GM19043 (cell line): ENCODE measurements at regions not wholly inside any gene's neighbourhood (a gene's known extent, or its start where the extent isn't known, plus 50 kb on each side); places are given as distances from the start of the nearest gene placed in this dataset.
"Not testable (repeated sequence)": the region's sequence is repeated elsewhere in the genome, so short reads cannot be mapped to it uniquely, and the experiment has no call there.

Experiments
- ATAC-seq: cut with Tn5 transposase; IDR thresholded peaks from one replicate; pipeline ENCODE4 v1.9.1; 2021; ENCODE audit warnings: low read depth; ENCODE audit not compliant: unreplicated experiment

DNA sequence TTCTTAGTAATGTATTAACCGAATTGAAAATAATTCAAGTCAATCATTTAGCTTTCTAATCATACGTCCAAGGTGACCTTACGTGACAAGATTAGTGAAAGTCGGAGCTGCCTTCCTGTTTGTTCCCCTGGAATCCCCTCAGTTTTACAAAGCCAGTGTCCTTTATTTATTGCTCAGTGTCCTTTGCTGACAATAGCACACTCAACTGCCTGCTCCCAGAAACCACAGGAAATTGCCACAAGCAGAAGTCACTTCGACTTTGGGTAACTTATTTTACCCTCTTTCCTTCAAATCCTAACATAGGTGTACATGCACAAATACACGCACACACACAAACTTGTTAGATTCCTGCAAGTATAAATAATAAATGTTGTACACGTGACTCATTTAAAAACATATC lies 1167.7 kb upstream of the ADGRB3 start:
- no peak for ATAC-seq

DNA sequence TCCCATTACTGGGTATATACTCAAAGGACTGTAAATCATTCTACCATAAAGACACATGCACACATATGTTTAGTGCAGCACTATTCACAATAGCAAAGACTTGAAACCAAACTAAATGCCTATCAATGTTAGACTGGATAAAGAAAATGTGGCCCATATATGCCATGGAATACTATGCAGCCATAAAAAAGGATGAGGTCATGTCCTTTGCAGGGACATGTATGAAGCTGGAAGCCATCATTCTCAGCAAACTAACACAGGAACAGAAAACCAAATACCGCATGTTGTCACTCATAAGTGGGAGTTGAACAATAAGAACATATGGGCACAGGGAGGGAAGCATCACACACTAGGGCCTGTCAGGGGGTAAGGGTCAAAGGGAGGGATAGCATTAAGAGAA lies 1172.4 kb upstream of the ADGRB3 start:
- not testable (repeated sequence) for ATAC-seq

- no peak for ATAC-seq
Measured at GRCh38 chr6:67459556-67459955, 1175.5 kb upstream of the ADGRB3 start.

DNA sequence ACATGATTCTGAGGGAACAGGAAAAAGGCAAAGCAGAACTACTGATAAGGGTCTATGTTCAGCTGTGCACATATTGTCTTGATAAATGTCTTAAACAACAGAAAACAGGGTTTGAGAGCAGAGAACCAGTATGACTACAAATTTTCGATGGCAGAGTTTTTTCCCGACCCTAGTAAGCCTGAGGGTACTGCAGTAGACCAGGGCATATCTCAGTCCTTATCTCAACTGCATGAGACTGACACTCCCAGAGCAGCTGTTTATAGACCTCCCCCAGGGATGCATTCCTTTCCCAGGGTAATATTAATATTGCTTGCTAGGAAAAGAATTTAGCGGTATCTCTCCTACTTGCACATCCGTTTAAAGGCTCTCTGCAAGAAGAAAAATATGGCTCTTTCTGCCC lies 1176.8 kb upstream of the ADGRB3 start:
- ATAC-seq = no peak

- ATAC-seq = no peak
Measured at GRCh38 chr6:67451874-67452273, 1183.2 kb upstream of the ADGRB3 start.

DNA sequence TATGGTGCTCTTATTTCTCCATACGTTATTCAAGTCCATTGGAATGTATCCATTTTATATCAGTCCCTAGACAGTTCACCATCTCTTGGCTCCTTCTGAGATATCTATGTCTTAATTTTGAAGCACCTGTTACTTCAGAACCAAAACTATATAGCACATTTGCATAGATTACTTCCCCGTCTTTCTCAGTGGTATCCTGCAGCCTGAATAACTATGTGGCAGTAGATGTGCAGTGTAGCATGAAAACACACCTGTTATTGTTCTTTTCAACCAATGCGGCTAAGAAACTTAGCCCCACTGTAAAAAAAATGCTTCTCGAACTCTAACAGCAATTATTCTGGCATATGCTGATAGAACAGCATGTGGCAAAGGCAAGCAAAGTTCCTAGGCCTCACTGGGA lies 1184.4 kb upstream of the ADGRB3 start:
- no peak for ATAC-seq

GRCh38 chr6:67449602-67450001 lies 1185.5 kb upstream of the ADGRB3 start:
- ATAC-seq = no peak

- ATAC-seq = no peak
Measured at GRCh38 chr6:67433124-67433523, 1202.0 kb upstream of the ADGRB3 start.

- no peak for ATAC-seq
Measured at GRCh38 chr6:67431076-67431475, 1204.0 kb upstream of the ADGRB3 start.

DNA sequence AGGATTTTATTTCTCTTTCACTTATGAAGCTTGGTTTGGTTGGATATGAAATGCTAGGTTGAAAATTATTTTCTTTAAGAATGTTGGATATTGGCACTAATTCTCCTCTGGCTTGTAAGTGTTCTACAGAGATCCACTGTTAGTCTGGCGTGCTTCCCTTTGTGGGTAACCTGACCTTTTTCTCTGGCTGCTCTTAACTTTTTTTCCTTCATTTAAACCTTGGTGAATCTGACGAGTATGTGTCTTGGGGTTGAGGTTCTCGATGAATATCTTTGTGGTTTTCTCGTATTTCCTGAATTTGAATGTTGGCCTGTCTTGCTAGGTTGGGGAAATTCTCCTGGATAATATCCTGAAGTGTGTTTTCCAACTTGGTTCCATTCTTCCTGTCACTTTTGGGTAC lies 1208.4 kb upstream of the ADGRB3 start:
- not testable (repeated sequence) for ATAC-seq

- ATAC-seq = no peak
Measured at GRCh38 chr6:67412035-67412434, 1223.0 kb upstream of the ADGRB3 start.

DNA sequence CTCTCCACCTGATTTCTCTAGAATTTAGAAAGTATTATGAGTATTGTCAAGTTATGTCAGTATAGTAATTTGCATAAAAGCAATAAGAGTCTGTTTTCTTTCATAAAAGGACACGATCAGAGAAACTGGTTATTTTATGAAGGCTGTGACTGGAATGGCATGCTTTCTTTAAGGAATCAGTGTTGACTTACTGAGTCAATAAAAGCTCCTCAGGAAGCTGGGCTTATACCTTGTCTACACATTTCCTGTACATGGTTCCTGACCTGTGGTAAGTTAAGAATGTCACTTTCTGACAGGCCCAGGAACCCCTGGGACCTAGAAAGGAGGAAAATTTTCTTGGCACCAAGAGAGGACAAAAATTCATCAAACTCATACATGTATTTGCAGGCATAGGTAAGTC lies 1224.0 kb upstream of the ADGRB3 start:
- ATAC-seq = no peak

DNA sequence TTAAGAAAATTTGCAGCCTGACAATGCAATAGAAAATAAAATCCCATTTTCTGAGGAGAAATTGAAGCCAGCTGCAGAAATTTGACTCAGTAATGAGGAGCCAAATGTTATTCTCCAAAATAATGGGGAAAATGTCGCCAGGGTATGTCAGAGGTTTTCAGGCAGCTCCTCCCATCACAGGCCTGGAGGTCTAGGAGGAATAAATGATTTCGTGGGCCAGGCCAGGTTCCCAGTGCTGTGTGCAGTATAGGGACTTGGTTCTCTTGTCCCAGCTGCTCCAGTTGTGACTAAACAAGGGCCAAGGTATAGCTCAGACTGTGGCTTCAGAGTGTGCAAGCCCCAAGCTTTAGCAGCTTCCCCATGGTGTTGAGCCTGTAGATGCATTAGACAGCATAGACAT lies 1240.8 kb upstream of the ADGRB3 start:
- no peak for ATAC-seq

DNA sequence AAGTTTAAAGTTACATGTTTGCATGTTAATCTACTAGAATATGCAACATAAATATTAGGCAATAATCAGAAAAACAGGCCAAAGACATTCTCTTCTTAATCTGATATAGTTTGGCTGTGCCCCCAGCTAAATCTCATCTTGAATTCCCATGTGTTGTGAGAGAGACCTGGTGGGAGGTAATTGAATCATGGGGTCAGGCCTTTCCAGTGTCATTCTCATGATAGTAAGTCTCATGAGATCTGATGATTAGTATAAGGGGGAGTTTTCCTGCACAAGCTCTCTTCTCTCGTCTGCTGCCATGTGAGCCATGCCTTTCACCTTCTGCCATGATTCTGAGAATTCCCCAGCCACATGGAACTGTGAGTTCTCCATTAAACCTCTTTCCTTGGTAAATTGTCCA lies 1241.7 kb upstream of the ADGRB3 start:
- ATAC-seq = no peak

GRCh38 chr6:67391955-67392354 lies 1243.1 kb upstream of the ADGRB3 start:
- no peak for ATAC-seq

DNA sequence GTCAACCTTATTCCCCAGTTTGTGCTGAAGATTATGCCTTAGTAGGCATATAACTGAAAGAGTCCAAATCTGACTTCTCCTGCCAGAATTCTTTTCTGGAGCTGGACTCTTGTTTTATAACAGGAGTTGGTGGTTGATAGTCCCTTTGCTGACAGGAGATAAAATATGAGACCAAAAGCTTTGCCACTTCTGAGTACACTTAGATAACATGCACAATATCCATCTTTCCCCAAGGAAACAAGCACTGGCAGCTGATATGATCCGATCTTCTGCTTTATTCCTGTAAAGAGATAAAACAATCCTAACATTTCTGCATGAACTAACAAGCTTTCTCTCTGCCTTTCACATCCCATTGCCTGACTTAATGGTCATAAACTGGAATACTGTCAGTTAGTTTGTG lies 1265.4 kb upstream of the ADGRB3 start:
- no peak for ATAC-seq

DNA sequence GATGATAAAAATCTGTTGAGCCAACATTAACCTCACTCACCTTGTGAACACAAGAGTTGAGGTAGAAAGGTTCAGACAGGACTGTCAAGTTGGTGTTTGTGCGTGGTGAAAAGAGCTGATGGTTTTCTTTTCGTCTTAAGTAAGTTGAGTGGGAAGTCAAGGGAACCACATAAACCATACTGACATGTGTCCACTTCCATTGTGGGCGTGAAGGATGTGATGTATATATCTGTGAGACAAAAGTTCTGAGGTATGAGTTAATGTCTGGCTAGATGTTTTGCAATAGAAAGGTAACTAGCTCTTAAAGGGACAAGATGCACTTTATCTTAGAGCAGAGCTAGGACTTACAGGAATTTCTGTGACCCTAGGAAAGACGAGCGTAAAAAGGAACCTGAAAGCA lies 1272.1 kb upstream of the ADGRB3 start:
- ATAC-seq = no peak

- ATAC-seq = no peak
Measured at GRCh38 chr6:67361264-67361663, 1273.8 kb upstream of the ADGRB3 start.

DNA sequence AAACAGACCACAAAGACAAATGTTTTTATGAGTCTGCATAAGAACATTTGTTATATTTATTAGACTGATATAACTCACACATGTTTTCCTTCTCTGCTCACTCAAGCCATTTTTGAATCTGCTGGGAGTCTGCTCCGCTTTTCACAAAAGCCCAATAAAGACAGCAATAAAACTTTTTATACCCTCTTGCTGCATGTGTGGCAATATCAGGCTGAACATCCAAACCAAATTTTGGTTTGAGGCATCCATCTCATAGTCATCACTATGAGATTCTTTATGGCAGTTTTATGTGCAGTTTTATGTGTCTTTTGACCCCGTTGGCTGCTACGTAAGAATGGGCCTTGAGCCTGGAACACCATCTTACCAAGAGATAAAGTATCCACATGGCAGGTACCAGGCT lies 1276.8 kb upstream of the ADGRB3 start:
- ATAC-seq = no peak

DNA sequence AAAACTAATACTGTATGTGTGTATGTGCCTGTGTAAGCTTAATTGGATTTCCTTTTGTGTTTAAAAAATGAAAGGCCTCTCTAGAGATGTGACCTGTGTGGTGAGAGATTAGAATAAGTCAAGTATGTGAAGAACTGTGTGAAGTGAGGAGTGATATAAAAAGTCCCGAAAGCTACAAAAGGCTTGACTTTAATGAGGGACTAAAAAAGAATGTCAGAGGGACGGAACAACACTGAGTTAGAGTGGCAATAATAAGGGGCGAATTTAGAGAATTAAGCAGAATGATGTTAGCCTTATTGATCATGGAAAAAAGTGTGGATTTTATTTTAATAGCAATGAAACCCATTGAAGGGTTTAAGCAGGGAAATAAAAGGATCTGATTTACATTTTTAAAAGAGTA lies 1281.2 kb upstream of the ADGRB3 start:
- ATAC-seq = no peak

- no peak for ATAC-seq
Measured at GRCh38 chr6:67352717-67353116, 1282.4 kb upstream of the ADGRB3 start.

DNA sequence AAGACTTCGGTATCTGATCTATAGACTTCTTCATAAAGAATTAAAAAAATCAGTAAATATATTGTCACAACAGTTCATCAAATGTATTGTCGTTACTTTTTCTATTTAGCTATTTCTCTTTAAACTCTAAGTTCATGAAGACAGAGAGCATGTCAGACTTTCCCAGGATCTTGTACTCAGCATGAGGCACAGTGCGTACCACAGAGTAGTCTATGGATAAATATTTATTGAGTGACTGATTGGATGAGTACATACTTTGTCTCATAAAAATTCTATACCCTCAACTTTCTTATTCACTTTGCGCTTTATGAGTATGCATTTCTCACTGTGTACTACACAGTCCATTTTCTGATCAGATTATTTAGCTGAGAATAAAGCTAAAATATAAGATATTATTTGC lies 1284.4 kb upstream of the ADGRB3 start:
- ATAC-seq = no peak

DNA sequence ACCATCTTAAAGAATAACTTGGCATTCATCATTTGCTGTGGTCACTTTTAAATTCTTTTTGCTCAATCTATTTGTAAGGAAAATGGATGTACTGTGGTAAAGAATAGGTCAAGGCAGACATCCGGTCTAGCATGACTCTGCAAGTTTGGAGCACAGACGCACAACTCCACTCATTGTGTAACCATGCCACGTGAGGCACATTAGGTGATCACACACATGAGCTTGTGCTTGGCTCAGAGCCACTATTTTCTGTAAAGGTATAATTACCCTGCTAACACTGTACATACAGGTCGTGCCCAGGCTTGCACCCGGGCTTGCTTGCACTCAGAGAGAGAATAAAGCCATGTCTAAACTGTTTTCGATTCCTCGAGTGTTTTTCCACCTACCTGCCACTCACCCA lies 1289.1 kb upstream of the ADGRB3 start:
- ATAC-seq = no peak

- no peak for ATAC-seq
Measured at GRCh38 chr6:67336014-67336413, 1299.1 kb upstream of the ADGRB3 start.
